H9 (cell line): ENCODE measurements at regions not wholly inside any gene's neighbourhood (a gene's known extent, or its start where the extent isn't known, plus 50 kb on each side); places are given as distances from the start of the nearest gene placed in this dataset.

Source experiments
- DNase-seq: peaks from one replicate; pipeline ENCODE4 v3.0.0-alpha.2; 2017
- H2AFZ ChIP-seq: one replicate; pipeline ENCODE4 v1.6.1; 2013; ENCODE audit warnings: mild to moderate bottlenecking, low read length, control low read depth, moderate library complexity
- H2AK5ac ChIP-seq: 2 replicates; pipeline ENCODE4 v1.6.1; 2013; ENCODE audit warnings: low read length, control low read depth, mixed read lengths; ENCODE audit not compliant: insufficient read length
- H2BK120ac ChIP-seq: one replicate; pipeline ENCODE4 v1.6.1; 2013; ENCODE audit warnings: low read depth, mild to moderate bottlenecking, low read length, control low read depth, inconsistent platforms; ENCODE audit not compliant: poor library complexity, severe bottlenecking
- H2BK12ac ChIP-seq: 2 replicates; pipeline ENCODE4 v1.6.1; 2013; ENCODE audit warnings: low read length, control low read depth, mixed read lengths, low read depth; ENCODE audit not compliant: insufficient read length
- H2BK15ac ChIP-seq: 2 replicates; pipeline ENCODE4 v1.6.1; 2013; ENCODE audit warnings: low read depth, low read length, control low read depth
- H2BK20ac ChIP-seq: one replicate; pipeline ENCODE4 v1.6.1; 2013; ENCODE audit warnings: low read depth, mild to moderate bottlenecking, low read length, control low read depth, inconsistent platforms; ENCODE audit not compliant: poor library complexity, severe bottlenecking
- H2BK5ac ChIP-seq: 2 replicates; pipeline ENCODE4 v1.6.1; 2013; ENCODE audit warnings: low read length, control low read depth, mixed read lengths; ENCODE audit not compliant: insufficient read length
- H3K14ac ChIP-seq: 2 replicates; pipeline ENCODE4 v1.6.1; 2013; ENCODE audit warnings: low read length, control low read depth; ENCODE audit not compliant: insufficient read depth
- H3K18ac ChIP-seq: 2 replicates; pipeline ENCODE4 v1.6.1; 2013; ENCODE audit warnings: low read depth, mild to moderate bottlenecking, mixed read lengths, low read length, control low read depth; ENCODE audit not compliant: insufficient read length
- H3K23ac ChIP-seq: 2 replicates; pipeline ENCODE4 v1.6.1; 2013; ENCODE audit warnings: low read length, control low read depth, mixed read lengths, low read depth; ENCODE audit not compliant: insufficient read length
- H3K23me2 ChIP-seq: 2 replicates; pipeline ENCODE4 v1.6.1; 2013; ENCODE audit warnings: low read depth, mild to moderate bottlenecking, mixed read lengths, low read length, control low read depth; ENCODE audit not compliant: insufficient read length, poor library complexity, severe bottlenecking
- H3K27ac ChIP-seq: 2 replicates; pipeline ENCODE4 v1.5.1; 2013; ENCODE audit warnings: low read length, control low read depth, mixed read lengths, low read depth; ENCODE audit not compliant: insufficient read length
- H3K27me3 ChIP-seq: 2 replicates; pipeline ENCODE4 v1.6.1; 2013; ENCODE audit warnings: low read length, control low read depth, inconsistent platforms; ENCODE audit not compliant: insufficient read depth
- H3K4ac ChIP-seq: 2 replicates; pipeline ENCODE4 v1.6.1; 2013; ENCODE audit warnings: low read depth, mild to moderate bottlenecking, control low read depth, inconsistent platforms, low read length, moderate library complexity
- H3K4me1 ChIP-seq: 2 replicates; pipeline ENCODE4 v1.6.1; 2013; ENCODE audit warnings: low read length, control low read depth, inconsistent platforms; ENCODE audit not compliant: insufficient read depth
- H3K4me2 ChIP-seq: 2 replicates; pipeline ENCODE4 v1.6.1; 2013; ENCODE audit warnings: low read length, control low read depth, mixed read lengths; ENCODE audit not compliant: insufficient read length, insufficient read depth
- H3K56ac ChIP-seq: 2 replicates; pipeline ENCODE4 v1.6.1; 2013; ENCODE audit warnings: low read depth, mild to moderate bottlenecking, mixed read lengths, low read length, control low read depth; ENCODE audit not compliant: insufficient read length
- H3K79me1 ChIP-seq: 2 replicates; pipeline ENCODE4 v1.6.1; 2013; ENCODE audit warnings: low read depth, mild to moderate bottlenecking, moderate library complexity, low read length, control low read depth, inconsistent platforms; ENCODE audit not compliant: insufficient read depth, poor library complexity, severe bottlenecking
- H3K79me2 ChIP-seq: 2 replicates; pipeline ENCODE4 v1.6.1; 2013; ENCODE audit warnings: low read length, control low read depth, inconsistent platforms; ENCODE audit not compliant: insufficient read depth
- H3K9ac ChIP-seq: 2 replicates; pipeline ENCODE4 v1.6.1; 2013; ENCODE audit warnings: low read length, control low read depth, mixed read lengths; ENCODE audit not compliant: insufficient read length; ENCODE audit errors: extremely low read depth
- H3K9me3 ChIP-seq: one replicate; pipeline ENCODE4 v1.6.1; 2013; ENCODE audit warnings: low read depth, low read length, inconsistent platforms; ENCODE audit not compliant: control insufficient read depth
- H3T11ph ChIP-seq: one replicate; pipeline ENCODE4 v1.6.1; 2013; ENCODE audit warnings: mild to moderate bottlenecking, low read length, control low read depth, inconsistent platforms
- H4K20me1 ChIP-seq: one replicate; pipeline ENCODE4 v1.6.1; 2013; ENCODE audit not compliant: control insufficient read depth, insufficient read length, insufficient read depth
- H4K5ac ChIP-seq: 2 replicates; pipeline ENCODE4 v1.6.1; 2013; ENCODE audit warnings: low read depth, mild to moderate bottlenecking, mixed read lengths, low read length, control low read depth; ENCODE audit not compliant: insufficient read length
- H4K8ac ChIP-seq: replicated peaks from 2 replicates; pipeline ENCODE4 v1.6.1; 2013; ENCODE audit warnings: low read length, control low read depth, mixed read lengths, low read depth; ENCODE audit not compliant: insufficient read length
- H4K91ac ChIP-seq: 2 replicates; pipeline ENCODE4 v1.6.1; 2013; ENCODE audit warnings: low read depth, mild to moderate bottlenecking, moderate library complexity, mixed read lengths, low read length, control low read depth; ENCODE audit not compliant: insufficient read length
- H3K27ac Mint-ChIP-seq, 3 experiments: 2 replicates in 2 of 3; 3 replicates in 1 of 3; pipeline ENCODE4 v1.8.0; 2020 to 2021; ENCODE audit warnings: mixed read lengths in 3 of 3, mild to moderate bottlenecking in 1 of 3, moderate library complexity in 1 of 3
- H3K27me3 Mint-ChIP-seq: 2 replicates; pipeline ENCODE4 v1.8.0; 2021; ENCODE audit warnings: low read depth, mild to moderate bottlenecking, moderate library complexity, mixed read lengths
- H3K36me3 Mint-ChIP-seq, 3 experiments: 2 replicates in 2 of 3; 3 replicates in 1 of 3; pipeline ENCODE4 v1.8.0; 2020 to 2021; ENCODE audit warnings: low read depth in 3 of 3, mixed read lengths in 3 of 3; ENCODE audit not compliant: insufficient read depth in 1 of 3
- H3K4me1 Mint-ChIP-seq, 2 experiments: 2 replicates each; pipeline ENCODE4 v1.8.0; 2020; ENCODE audit warnings: mixed read lengths in 2 of 2
- H3K4me3 Mint-ChIP-seq, 2 experiments: 2 replicates in 1 of 2; 3 replicates in 1 of 2; pipeline ENCODE4 v1.8.0; 2020 to 2021; ENCODE audit warnings: mild to moderate bottlenecking in 2 of 2, mixed read lengths in 2 of 2, moderate library complexity in 1 of 2
- H3K9me3 Mint-ChIP-seq, 2 experiments: 2 replicates in 1 of 2; 3 replicates in 1 of 2; pipeline ENCODE4 v1.8.0; 2020; ENCODE audit warnings: mild to moderate bottlenecking in 2 of 2, mixed read lengths in 2 of 2, moderate library complexity in 1 of 2
- CTCF ChIP-seq: fragments of 200-600 bp; sonication (generic); conservative IDR thresholded peaks from 3 replicates; pipeline ENCODE4 v1.8.0; 2021; ENCODE audit warnings: antibody characterized with exemption, mild to moderate bottlenecking
- WGBS: extraction: QIAGEN DNeasy Blood & Tissue Kit; methylation state at CpG from one replicate; pipeline ENCODE4 v1.1.7; 2013; ENCODE audit warnings: missing lambda C conversion rate, low lambda C conversion rate, mixed read lengths; ENCODE audit not compliant: insufficient read length; ENCODE audit errors: extremely low coverage; 5-methylcytosine and 5-hydroxymethylcytosine counted together

GRCh38 chr17:73783945-73784603 lies 139.8 kb upstream of the SDK2 start:
- Histone ChIP-seq H3K4me1 (peaks cover 7% of the 10 kb centered on the region; the same call in 1 of the 2 replicates), H3K56ac (no peak overlapping the region), H3K79me2 (no peaks in the 10 kb centered on the region), H2BK20ac (no peak overlapping the region), H2BK120ac (no peak overlapping the region), H3K14ac (no peak overlapping the region; the same call in 1 of the 2 replicates), H3K79me1 (no peaks in the 10 kb centered on the region), H4K5ac (no peak overlapping the region), H3T11ph (no peak overlapping the region), H4K8ac (no peak overlapping the region), H3K9ac (no peak overlapping the region), H2BK5ac (no peak overlapping the region), H3K18ac (no peak overlapping the region), H3K27ac (no peak overlapping the region), H3K4ac (no peak overlapping the region), H3K4me2 (no peak overlapping the region), H3K9me3 (no peaks in the 10 kb centered on the region), H2AFZ (no peak overlapping the region), H2AK5ac (no peak overlapping the region), H3K23ac (no peak overlapping the region), H4K91ac (no peak overlapping the region), H3K23me2 (no peaks in the 10 kb centered on the region), H4K20me1 (no peaks in the 10 kb centered on the region), H2BK12ac (no peak overlapping the region), H2BK15ac (no peak overlapping the region), H3K27me3 (no peaks in the 10 kb centered on the region)
- Mint-ChIP-seq H3K36me3 (peaks cover 0 to 3% (median 0%) of the 10 kb centered on the region in 3 experiments; a peak in 1 of 7 replicates), H3K27me3 (peaks cover 26% of the 10 kb centered on the region), H3K4me1 (peaks cover 38 to 56% of the 10 kb centered on the region in 2 experiments), H3K27ac (no peak overlapping the region), H3K9me3 (peaks cover 2 to 5% of the 10 kb centered on the region in 2 experiments), H3K4me3 (no peak overlapping the region)
- DNase-seq, result no peak
- TF ChIP-seq CTCF, result no peak
- WGBS, result no CpG with 5 or more reads among the region's 11 CpGs
